GM12872 (cell line): ENCODE measurements at regions not wholly inside any gene's neighbourhood (a gene's known extent, or its start where the extent isn't known, plus 50 kb on each side); places are given as distances from the start of the nearest gene placed in this dataset.

Experiments used
- TF ChIP-seq, protein P1 (sequence below): IDR thresholded peaks from 3 replicates; pipeline ENCODE4 v1.5.1; 2011; ENCODE audit warnings: low read depth, mild to moderate bottlenecking, low read length, moderate library complexity; ENCODE audit not compliant: insufficient read depth

- TF ChIP-seq, protein P1, sequence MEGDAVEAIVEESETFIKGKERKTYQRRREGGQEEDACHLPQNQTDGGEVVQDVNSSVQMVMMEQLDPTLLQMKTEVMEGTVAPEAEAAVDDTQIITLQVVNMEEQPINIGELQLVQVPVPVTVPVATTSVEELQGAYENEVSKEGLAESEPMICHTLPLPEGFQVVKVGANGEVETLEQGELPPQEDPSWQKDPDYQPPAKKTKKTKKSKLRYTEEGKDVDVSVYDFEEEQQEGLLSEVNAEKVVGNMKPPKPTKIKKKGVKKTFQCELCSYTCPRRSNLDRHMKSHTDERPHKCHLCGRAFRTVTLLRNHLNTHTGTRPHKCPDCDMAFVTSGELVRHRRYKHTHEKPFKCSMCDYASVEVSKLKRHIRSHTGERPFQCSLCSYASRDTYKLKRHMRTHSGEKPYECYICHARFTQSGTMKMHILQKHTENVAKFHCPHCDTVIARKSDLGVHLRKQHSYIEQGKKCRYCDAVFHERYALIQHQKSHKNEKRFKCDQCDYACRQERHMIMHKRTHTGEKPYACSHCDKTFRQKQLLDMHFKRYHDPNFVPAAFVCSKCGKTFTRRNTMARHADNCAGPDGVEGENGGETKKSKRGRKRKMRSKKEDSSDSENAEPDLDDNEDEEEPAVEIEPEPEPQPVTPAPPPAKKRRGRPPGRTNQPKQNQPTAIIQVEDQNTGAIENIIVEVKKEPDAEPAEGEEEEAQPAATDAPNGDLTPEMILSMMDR = no peak
These were observed 171.1 kb downstream of the SALL1 start for GRCh38 chr16:50979806-50980620.

DNA sequence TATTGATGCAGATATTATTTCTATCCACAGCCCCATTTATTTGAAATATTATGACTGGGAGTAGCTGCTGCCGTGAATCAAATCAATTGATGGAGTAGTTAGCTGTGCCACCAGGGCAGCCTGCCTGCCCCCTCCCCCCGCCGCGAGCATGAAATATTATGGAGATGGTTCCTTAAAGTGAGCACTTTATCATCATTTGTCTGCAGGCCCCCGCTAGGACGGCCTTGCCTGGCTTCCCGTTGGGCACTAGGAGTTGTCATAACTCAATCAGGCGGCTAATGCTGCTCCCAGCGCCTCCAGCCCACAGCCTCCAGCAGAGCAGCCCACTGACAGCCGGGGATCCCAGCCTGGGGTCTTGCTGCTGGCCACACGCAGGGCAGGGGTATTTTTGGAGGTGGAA lies 173.9 kb downstream of the SALL1 start:
- TF ChIP-seq, protein P1 = no peak

- TF ChIP-seq, protein P1 = no peak
These were observed 176.5 kb downstream of the SALL1 start for GRCh38 chr16:50974438-50975036.

- TF ChIP-seq, protein P1 = no peak
These were observed 178.2 kb downstream of the SALL1 start for GRCh38 chr16:50972876-50973275.

- TF ChIP-seq, protein P1 = no peak
These were observed 180.8 kb downstream of the SALL1 start for GRCh38 chr16:50970281-50970680.

DNA sequence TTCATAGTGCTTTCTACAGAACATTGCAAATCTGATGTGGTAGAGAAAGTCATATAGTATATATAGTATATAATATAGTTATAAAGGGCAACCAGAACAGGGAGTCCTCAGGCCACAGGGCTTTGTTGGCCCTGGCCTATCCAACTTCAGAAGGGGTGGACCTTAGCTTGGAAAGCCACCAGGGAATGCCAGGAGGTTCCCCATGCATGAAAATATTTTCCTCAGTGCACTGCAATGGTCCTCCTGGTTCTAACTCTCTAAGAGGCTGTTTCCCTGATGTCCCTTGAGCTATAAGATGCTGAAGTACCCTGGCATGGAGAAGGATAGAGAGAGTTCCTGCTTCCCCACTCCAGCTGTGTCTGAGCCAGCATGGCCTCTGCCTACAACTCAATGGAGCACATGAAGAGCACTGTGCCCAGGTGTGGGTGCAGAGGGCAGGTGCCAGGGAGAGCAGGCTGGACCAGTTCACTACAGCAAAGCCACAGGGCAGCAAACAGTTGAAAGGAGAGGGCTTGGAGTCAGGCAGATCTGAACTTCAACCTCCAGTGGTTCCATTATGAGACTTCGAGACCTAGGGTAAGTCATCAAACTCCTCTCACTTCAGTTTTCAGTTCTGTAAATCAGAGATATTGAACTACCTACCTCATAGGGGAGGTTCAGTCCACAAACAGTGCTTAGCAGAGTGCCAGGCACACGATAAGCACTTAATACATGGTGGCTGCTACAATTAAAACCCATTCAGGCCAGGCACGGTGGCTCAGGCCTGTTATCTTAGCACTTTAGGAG lies 183.1 kb downstream of the SALL1 start:
- TF ChIP-seq, protein P1 = no peak

DNA sequence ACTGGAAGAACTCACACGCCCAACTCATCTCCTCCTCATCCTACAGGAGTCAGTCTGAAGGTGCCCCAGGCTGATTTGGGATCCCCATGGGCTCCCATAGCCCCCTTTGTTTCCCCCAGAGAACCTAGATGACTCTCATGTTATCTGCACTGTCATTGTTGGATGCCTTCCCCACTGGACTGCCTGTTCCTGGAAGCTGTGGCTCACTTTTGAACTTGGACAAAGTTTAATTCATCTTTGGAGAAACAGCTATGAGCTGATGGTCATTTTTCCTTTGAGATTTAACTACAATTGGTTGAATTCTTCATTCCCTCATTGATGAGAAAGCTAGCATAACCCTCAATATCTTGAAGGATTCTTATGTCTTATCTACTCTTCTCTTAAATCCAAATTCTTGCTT lies 186.6 kb downstream of the SALL1 start:
- TF ChIP-seq, protein P1 = no peak
